ENCODE measurements at regions not wholly inside any gene's neighbourhood (a gene's known extent, or its start where the extent isn't known, plus 50 kb on each side); places are given as distances from the start of the nearest gene placed in this dataset.

DNA sequence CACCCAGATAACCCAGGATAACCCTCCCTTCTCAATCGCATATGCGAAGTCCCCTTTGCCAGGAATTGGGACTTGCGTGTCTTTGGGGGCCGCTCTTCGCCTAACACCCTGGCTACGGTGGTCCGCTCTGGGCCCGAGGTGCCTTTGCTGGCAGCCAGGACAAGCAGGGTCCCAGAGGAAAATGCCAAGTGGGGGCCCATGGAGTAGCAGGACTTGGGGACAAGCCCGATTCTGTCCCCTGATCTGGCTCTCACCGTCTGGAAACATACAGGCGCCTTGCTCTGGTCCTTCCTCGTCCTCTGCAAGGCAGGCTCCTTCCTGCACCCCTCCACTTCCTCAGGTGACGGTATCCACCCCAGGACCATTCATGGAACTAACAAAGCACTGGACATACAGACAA, 78.1 kb upstream of the UNC5A start:
- TF ChIP-seq ZC3H10 (CRISPR knock-in tag; IDR thresholded peaks at IDR 0.05) (no peak), RARB (CRISPR knock-in tag; IDR thresholded peaks at IDR 0.05) (no peak), CREB5 (CRISPR knock-in tag; IDR thresholded peaks at IDR 0.05; ENCODE audit: low read depth) (no peak), CSDC2 (CRISPR knock-in tag; IDR thresholded peaks at IDR 0.05) (no peak), ARNTL (CRISPR knock-in tag; IDR thresholded peaks at IDR 0.05; ENCODE audit: borderline replicate concordance, low read depth) (no peak), ZFP3 (CRISPR knock-in tag; IDR thresholded peaks at IDR 0.05) (no peak), POU6F1 (CRISPR knock-in tag; IDR thresholded peaks at IDR 0.05; ENCODE audit: borderline replicate concordance, low read depth) (no peak)
- TF ChIP-seq, protein P1, sequence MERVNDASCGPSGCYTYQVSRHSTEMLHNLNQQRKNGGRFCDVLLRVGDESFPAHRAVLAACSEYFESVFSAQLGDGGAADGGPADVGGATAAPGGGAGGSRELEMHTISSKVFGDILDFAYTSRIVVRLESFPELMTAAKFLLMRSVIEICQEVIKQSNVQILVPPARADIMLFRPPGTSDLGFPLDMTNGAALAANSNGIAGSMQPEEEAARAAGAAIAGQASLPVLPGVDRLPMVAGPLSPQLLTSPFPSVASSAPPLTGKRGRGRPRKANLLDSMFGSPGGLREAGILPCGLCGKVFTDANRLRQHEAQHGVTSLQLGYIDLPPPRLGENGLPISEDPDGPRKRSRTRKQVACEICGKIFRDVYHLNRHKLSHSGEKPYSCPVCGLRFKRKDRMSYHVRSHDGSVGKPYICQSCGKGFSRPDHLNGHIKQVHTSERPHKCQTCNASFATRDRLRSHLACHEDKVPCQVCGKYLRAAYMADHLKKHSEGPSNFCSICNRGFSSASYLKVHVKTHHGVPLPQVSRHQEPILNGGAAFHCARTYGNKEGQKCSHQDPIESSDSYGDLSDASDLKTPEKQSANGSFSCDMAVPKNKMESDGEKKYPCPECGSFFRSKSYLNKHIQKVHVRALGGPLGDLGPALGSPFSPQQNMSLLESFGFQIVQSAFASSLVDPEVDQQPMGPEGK (CRISPR knock-in tag; IDR thresholded peaks at IDR 0.05; ENCODE audit: borderline replicate concordance) = no peak
- TF ChIP-seq, protein P2, sequence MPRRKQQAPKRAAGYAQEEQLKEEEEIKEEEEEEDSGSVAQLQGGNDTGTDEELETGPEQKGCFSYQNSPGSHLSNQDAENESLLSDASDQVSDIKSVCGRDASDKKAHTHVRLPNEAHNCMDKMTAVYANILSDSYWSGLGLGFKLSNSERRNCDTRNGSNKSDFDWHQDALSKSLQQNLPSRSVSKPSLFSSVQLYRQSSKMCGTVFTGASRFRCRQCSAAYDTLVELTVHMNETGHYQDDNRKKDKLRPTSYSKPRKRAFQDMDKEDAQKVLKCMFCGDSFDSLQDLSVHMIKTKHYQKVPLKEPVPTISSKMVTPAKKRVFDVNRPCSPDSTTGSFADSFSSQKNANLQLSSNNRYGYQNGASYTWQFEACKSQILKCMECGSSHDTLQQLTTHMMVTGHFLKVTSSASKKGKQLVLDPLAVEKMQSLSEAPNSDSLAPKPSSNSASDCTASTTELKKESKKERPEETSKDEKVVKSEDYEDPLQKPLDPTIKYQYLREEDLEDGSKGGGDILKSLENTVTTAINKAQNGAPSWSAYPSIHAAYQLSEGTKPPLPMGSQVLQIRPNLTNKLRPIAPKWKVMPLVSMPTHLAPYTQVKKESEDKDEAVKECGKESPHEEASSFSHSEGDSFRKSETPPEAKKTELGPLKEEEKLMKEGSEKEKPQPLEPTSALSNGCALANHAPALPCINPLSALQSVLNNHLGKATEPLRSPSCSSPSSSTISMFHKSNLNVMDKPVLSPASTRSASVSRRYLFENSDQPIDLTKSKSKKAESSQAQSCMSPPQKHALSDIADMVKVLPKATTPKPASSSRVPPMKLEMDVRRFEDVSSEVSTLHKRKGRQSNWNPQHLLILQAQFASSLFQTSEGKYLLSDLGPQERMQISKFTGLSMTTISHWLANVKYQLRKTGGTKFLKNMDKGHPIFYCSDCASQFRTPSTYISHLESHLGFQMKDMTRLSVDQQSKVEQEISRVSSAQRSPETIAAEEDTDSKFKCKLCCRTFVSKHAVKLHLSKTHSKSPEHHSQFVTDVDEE (CRISPR knock-in tag; IDR thresholded peaks at IDR 0.05) = no peak
